Keratinocyte (primary cell): ENCODE measurements at regions not wholly inside any gene's neighbourhood (a gene's known extent, or its start where the extent isn't known, plus 50 kb on each side); places are given as distances from the start of the nearest gene placed in this dataset.

Source experiments
- DNase-seq: peaks from one replicate; pipeline ENCODE4 v3.0.0-alpha.2; 2011; ENCODE audit warnings: low read depth, missing footprints, low spot score
- FAIRE-seq: peaks from 2 replicates; lab custom pipeline; 2011; peaks lifted over from hg19 to GRCh38; lab: Jason Lieb, UNC
- H2AFZ ChIP-seq: 2 replicates; pipeline ENCODE4 v1.6.0; 2012; ENCODE audit warnings: low read length, control low read depth, inconsistent platforms; ENCODE audit not compliant: control insufficient read depth
- H3K27ac ChIP-seq: 2 replicates; pipeline ENCODE4 v1.5.1; 2011; ENCODE audit warnings: low read length; ENCODE audit not compliant: control insufficient read depth, insufficient read depth
- H3K27me3 ChIP-seq: 3 replicates; pipeline ENCODE4 v1.6.0; 2011; ENCODE audit warnings: low read length; ENCODE audit not compliant: control insufficient read depth, insufficient read depth; ENCODE audit errors: extremely low read depth
- H3K36me3 ChIP-seq, 2 experiments: 2 replicates in 1 of 2; 3 replicates in 1 of 2; pipeline ENCODE4 v1.5.1; 2011; ENCODE audit warnings: low read length in 2 of 2, mild to moderate bottlenecking in 1 of 2; ENCODE audit not compliant: control insufficient read depth in 2 of 2, insufficient read depth in 2 of 2; ENCODE audit errors: extremely low read depth in 1 of 2
- H3K4me1 ChIP-seq: 3 replicates; pipeline ENCODE4 v1.5.1; 2011; ENCODE audit warnings: low read length; ENCODE audit not compliant: control insufficient read depth, insufficient read depth; ENCODE audit errors: extremely low read depth
- H3K4me2 ChIP-seq: 3 replicates; pipeline ENCODE4 v1.6.0; 2011; ENCODE audit warnings: low read depth, low read length; ENCODE audit not compliant: control insufficient read depth, insufficient read depth; ENCODE audit errors: extremely low read depth
- H3K4me3 ChIP-seq, 3 experiments: fragments of 200-600 bp in 1 of 3; sonication (generic) in 1 of 3; 2 replicates in 2 of 3; 3 replicates in 1 of 3; pipeline ENCODE4 v1.5.1; 2011 to 2016; ENCODE audit warnings: low read length in 3 of 3, mild to moderate bottlenecking in 3 of 3, control low read depth in 2 of 3, inconsistent platforms in 1 of 3, low read depth in 1 of 3, mixed read lengths in 1 of 3, mixed run types in 1 of 3, moderate library complexity in 1 of 3; ENCODE audit not compliant: control insufficient read depth in 2 of 3, insufficient read depth in 2 of 3; ENCODE audit errors: extremely low read depth in 1 of 3
- H3K79me2 ChIP-seq: 2 replicates; pipeline ENCODE4 v1.6.0; 2012; ENCODE audit warnings: low read length; ENCODE audit not compliant: control insufficient read depth, insufficient read depth
- H3K9ac ChIP-seq: 3 replicates; pipeline ENCODE4 v1.6.0; 2011; ENCODE audit warnings: low read length; ENCODE audit not compliant: control insufficient read depth, insufficient read depth; ENCODE audit errors: extremely low read depth
- H3K9me1 ChIP-seq: 3 replicates; pipeline ENCODE4 v1.6.0; 2011; ENCODE audit warnings: low read length; ENCODE audit not compliant: control insufficient read depth, insufficient read depth; ENCODE audit errors: extremely low read depth
- H3K9me3 ChIP-seq: 2 replicates; pipeline ENCODE4 v1.5.1; 2012; ENCODE audit warnings: low read depth, low read length; ENCODE audit not compliant: control insufficient read depth
- H4K20me1 ChIP-seq: 3 replicates; pipeline ENCODE4 v1.6.0; 2011; ENCODE audit warnings: low read length; ENCODE audit not compliant: control insufficient read depth, insufficient read depth; ENCODE audit errors: extremely low read depth
- EZH2 ChIP-seq: IDR thresholded peaks from one replicate; pipeline ENCODE4 v1.6.1; 2012; ENCODE audit warnings: inconsistent platforms, mild to moderate bottlenecking, low read length, moderate library complexity
- dilution Hi-C: fragments of 300-500 bp; cut with MboI; formaldehyde crosslinking; loops from one replicate; pipeline ENCODE4 v1.7.0; 2020; ENCODE audit warnings: low sequenced_read_pairs; ENCODE audit not compliant: extremely low pct_ligation_motif_present
- TF ChIP-seq, protein P1 (sequence below), 3 experiments: IDR thresholded peaks in 1 of 3; conservative IDR thresholded peaks in 1 of 3; optimal IDR thresholded peaks in 1 of 3; 2 replicates in 2 of 3; 3 replicates in 1 of 3; pipeline versions ENCODE3 to v1.5.1; 2011; ENCODE audit warnings: low read length in 3 of 3, mild to moderate bottlenecking in 3 of 3, moderate library complexity in 2 of 3, control low read depth in 1 of 3, inconsistent platforms in 1 of 3; ENCODE audit not compliant: insufficient read depth in 2 of 3; ENCODE audit errors: extremely low read depth in 1 of 3

DNA sequence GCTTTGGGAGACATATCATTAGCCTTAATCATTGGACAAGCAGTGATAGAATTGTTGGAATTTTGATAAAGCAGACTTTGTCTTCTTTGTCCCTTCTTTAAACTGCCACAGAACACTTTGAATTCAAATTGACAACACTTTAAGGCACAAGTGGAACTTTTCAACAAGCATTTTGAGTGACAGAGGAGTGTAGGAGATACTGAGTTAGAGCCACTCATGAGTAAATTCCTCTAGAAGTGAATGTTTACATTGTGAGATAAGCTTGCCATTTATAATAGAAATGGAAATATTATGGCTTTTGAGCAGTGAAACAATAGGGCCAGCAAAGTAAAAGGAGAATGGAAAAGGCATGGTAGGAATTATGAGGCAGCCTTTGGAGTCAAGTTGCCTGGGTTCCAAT is 515.8 kb downstream of the SLITRK6 start:
- FAIRE-seq, result no peak
- Histone ChIP-seq H3K4me3 (no peak overlapping the region), H3K4me1 (no peaks in the 10 kb centered on the region), H4K20me1 (no peaks in the 10 kb centered on the region), H3K36me3 (no peaks in the 10 kb centered on the region), H2AFZ (no peak overlapping the region), H3K4me2 (no peak overlapping the region), H3K27ac (no peak overlapping the region), H3K9me1 (no peaks in the 10 kb centered on the region), H3K9me3 (no peaks in the 10 kb centered on the region), H3K27me3 (no peaks in the 10 kb centered on the region), H3K79me2 (no peaks in the 10 kb centered on the region), H3K9ac (no peak overlapping the region)
- TF ChIP-seq EZH2, result no peak
- TF ChIP-seq, protein P1, sequence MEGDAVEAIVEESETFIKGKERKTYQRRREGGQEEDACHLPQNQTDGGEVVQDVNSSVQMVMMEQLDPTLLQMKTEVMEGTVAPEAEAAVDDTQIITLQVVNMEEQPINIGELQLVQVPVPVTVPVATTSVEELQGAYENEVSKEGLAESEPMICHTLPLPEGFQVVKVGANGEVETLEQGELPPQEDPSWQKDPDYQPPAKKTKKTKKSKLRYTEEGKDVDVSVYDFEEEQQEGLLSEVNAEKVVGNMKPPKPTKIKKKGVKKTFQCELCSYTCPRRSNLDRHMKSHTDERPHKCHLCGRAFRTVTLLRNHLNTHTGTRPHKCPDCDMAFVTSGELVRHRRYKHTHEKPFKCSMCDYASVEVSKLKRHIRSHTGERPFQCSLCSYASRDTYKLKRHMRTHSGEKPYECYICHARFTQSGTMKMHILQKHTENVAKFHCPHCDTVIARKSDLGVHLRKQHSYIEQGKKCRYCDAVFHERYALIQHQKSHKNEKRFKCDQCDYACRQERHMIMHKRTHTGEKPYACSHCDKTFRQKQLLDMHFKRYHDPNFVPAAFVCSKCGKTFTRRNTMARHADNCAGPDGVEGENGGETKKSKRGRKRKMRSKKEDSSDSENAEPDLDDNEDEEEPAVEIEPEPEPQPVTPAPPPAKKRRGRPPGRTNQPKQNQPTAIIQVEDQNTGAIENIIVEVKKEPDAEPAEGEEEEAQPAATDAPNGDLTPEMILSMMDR (optimal IDR thresholded peaks at IDR 0.05 in 1 of 3, IDR thresholded peaks at IDR 0.05 in 1 of 3, conservative IDR thresholded peaks at IDR 0.05 in 1 of 3; ENCODE audit: extremely low read depth in 1 of 3, insufficient read depth in 2 of 3, low read length in 3 of 3), result no peak
- no peak for DNase-seq
- dilution Hi-C loops, result no loop called here

GRCh38 chr13:85282876-85283275 is 516.3 kb downstream of the SLITRK6 start:
- H3K36me3 ChIP-seq, result no peaks in the 10 kb centered on the region
- peak; percentile 61 for FAIRE-seq
- no peaks in the 10 kb centered on the region for H3K9me1 ChIP-seq
- H3K27me3 ChIP-seq, result no peaks in the 10 kb centered on the region
- dilution Hi-C loops, result no loop called here
- TF ChIP-seq, protein P1 (optimal IDR thresholded peaks at IDR 0.05 in 1 of 3, IDR thresholded peaks at IDR 0.05 in 1 of 3, conservative IDR thresholded peaks at IDR 0.05 in 1 of 3; ENCODE audit: extremely low read depth in 1 of 3, insufficient read depth in 2 of 3, low read length in 3 of 3), result no peak
- TF ChIP-seq EZH2, result no peak
- H2AFZ ChIP-seq, result no peak overlapping the region
- no peaks in the 10 kb centered on the region for H4K20me1 ChIP-seq
- H3K4me3 ChIP-seq, result no peak overlapping the region
- H3K9me3 ChIP-seq, result no peaks in the 10 kb centered on the region
- no peak overlapping the region for H3K27ac ChIP-seq
- H3K9ac ChIP-seq, result no peak overlapping the region
- no peak overlapping the region for H3K4me2 ChIP-seq
- H3K4me1 ChIP-seq, result no peaks in the 10 kb centered on the region
- no peak for DNase-seq
- H3K79me2 ChIP-seq, result no peaks in the 10 kb centered on the region
